Neural cell (in vitro differentiated cells): ENCODE measurements at regions not wholly inside any gene's neighbourhood (a gene's known extent, or its start where the extent isn't known, plus 50 kb on each side); places are given as distances from the start of the nearest gene placed in this dataset.

Source experiments
- CTCF ChIP-seq: fragments of 450-650 bp; IDR thresholded peaks from 2 replicates; pipeline ENCODE4 v1.5.1; 2014; ENCODE audit warnings: antibody characterized with exemption, mild to moderate bottlenecking, moderate library complexity; ENCODE audit not compliant: poor library complexity, severe bottlenecking
- EP300 ChIP-seq: fragments of 450-650 bp; conservative IDR thresholded peaks from 2 replicates; pipeline ENCODE4 v1.6.1; 2014; ENCODE audit warnings: antibody characterized with exemption, mild to moderate bottlenecking, moderate library complexity; ENCODE audit not compliant: poor library complexity, severe bottlenecking
- EZH2 ChIP-seq: fragments of 200-600, 300-800 bp; shearing (Covaris generic), sonication (generic); IDR thresholded peaks from 2 replicates; pipeline ENCODE4 v1.6.1; 2014; ENCODE audit warnings: antibody characterized with exemption, low read length, borderline replicate concordance, mild to moderate bottlenecking; ENCODE audit not compliant: insufficient read depth, poor library complexity, severe bottlenecking
- MXI1 ChIP-seq: fragments of 450-650 bp; conservative IDR thresholded peaks from 2 replicates; pipeline ENCODE4 v1.6.1; 2014; ENCODE audit warnings: antibody characterized with exemption, mild to moderate bottlenecking; ENCODE audit not compliant: poor library complexity, severe bottlenecking
- POLR2AphosphoS5 ChIP-seq: IDR thresholded peaks from 2 replicates; pipeline ENCODE4 v1.6.1; 2012
- RAD21 ChIP-seq: fragments of 450-650 bp; conservative IDR thresholded peaks from 2 replicates; pipeline ENCODE4 v1.6.1; 2014; ENCODE audit warnings: antibody characterized with exemption, mild to moderate bottlenecking, moderate library complexity
- REST ChIP-seq: IDR thresholded peaks from 2 replicates; pipeline ENCODE4 v1.6.1; 2012; ENCODE audit warnings: borderline replicate concordance
- TAF1 ChIP-seq: IDR thresholded peaks from 2 replicates; pipeline ENCODE4 v1.6.1; 2012; ENCODE audit warnings: low read depth

GRCh38 chr9:12461763-12462460 is 231.3 kb upstream of the TYRP1 start:
- TF ChIP-seq POLR2AphosphoS5 (no peak), CTCF (no peak), EZH2 (no peak), MXI1 (no peak), REST (no peak), TAF1 (no peak), RAD21 (no peak), EP300 (no peak)
